ENCODE measurements at regions not wholly inside any gene's neighbourhood (a gene's known extent, or its start where the extent isn't known, plus 50 kb on each side); places are given as distances from the start of the nearest gene placed in this dataset.

DNA sequence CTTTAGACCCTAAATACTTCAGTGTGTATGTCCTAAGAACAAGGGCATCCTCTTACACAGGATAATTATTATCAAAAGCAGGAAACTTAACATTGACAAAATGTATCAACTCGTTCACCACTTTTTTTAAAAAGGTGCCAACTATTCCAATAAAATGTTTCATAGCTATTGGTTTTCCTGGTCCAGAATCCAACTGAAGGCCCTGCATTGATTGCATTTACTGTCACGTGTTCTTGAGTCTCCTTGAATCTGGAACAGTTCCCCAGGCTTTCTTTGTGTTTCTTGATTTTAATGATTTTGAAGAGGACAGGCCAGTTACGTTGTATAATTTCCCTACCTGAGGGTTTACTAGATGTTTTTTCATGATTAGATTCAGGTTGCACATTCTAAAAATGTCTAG, 94.6 kb upstream of the ARHGEF3 start:
- DNase-seq (ENCODE audit: low spot score): no peak

DNA sequence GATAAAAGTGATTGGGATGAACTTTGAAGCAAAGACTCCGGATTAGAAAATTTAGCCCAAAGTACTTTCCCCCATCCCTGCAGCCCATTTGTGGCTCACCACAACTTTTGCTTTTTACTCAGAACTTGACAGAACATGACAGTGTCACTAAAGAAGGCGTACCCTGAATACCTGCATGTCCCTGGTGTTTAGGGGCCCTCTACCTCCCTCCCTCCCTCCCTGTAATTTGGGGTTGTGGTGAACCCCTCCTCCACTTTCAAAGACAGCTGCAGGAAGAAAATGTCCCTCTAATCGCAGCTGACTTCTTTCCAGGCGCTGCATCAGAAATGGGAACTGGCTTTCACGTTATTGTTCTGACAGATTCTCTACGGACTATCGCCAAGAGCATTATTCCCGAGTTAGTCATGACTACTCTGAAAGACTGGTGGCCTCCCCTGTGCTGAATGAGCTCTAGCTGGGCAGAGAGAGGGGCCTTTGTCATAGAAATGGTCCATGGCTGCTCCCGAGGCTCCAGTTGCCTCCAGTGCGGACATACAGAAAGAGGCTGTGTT, 93.2 kb upstream of the ARHGEF3 start:
- DNase-seq (ENCODE audit: low spot score): no peak

DNA sequence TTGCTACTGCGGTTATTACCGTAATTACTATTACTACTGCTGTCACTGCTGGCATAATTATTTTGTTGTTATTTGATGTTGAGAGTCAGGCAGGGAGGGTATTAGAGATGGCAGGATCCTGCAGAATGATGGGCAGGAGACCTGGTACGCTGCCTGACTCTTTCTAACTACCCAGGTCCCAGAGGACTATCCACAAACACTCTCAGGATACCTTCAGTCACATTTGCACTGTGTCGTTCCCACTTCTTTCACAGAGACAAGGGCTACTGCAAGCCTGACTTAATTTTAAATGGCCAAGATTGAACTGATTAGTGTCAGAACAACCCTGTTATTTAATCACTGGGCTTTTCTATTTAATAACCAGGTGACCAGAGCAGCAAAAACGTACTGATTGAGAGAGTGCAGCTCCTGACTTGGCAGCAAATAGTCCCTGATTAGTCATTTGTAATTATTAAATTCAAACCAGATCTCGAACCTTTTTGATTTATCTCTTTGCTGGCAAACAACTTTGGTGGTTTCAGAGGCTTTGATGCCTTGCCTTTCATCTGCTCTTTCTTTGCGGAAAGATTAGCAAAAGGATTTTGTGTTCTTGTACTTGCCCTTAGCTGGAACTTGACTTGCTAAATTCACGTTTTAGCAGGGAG, 88.8 kb upstream of the ARHGEF3 start:
- no peak for DNase-seq (ENCODE audit: low spot score)

DNA sequence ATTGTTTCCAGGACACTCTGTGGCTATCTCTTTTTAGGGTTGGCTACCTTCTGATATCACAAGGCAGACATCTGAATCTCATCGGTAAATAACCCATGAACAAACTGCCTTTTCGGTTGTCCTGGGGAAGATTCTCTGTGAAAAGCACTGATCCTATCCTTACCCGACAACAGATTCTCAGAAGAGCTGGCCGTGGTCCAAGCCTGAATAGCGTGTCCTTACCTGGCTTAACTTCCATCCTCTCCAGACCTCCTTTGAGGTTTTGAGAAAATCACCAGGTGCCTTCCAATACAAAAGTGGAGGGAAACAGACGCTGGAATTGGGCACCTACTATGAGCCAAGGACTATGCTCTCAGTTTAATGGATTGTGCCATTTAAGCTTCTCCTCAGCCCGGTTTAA, 87.4 kb upstream of the ARHGEF3 start:
- no peak for DNase-seq (ENCODE audit: low spot score)

DNA sequence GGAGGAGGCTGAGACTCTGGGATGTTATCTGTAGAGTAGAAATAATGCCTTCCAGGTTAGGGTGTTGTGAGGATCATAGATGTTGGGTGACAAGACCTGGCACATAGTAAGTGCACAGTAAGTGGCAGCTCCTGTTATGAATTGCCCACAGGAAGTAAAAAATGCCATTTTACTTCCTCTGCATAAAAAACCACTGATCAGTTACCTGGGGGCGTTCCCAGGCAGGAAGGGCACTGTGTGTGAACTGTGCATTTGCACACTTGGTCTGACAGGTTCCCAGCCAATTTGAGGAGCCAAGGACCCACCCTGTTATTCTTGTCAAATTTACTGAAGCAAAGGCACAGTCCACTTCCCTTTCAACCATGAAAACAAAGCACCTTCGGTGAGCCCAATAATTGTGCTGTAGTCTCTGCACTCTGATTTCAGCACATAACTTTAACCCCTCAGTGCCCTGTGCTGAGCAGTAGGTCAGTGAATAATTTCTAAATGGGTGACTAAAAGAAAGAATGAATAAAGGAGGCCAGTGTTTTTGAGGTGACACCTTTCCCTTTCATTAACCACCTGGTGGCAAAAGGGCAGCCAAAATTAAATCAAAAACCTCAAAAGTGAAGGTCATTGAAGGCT, 85.8 kb upstream of the ARHGEF3 start:
- no peak for DNase-seq (ENCODE audit: low spot score)

DNA sequence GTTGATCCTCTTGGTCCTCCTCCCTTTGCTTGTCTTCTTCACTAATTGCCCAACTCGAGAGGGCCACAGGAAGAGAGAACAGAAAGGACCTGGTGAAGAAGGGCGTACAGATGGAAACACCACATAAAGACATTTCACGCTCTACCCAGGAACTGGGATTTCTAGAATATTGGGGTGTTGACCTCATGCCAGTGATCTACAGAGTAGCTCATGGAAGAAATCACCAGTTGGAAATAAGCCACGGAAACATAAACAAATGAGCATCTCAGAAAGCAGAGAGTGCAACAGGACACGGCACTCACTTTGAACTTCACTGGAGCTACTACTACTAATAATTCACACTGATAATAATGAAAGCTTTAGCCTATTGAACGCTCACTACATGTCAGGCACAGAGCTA, 84.6 kb upstream of the ARHGEF3 start:
- no peak for DNase-seq (ENCODE audit: low spot score)

DNA sequence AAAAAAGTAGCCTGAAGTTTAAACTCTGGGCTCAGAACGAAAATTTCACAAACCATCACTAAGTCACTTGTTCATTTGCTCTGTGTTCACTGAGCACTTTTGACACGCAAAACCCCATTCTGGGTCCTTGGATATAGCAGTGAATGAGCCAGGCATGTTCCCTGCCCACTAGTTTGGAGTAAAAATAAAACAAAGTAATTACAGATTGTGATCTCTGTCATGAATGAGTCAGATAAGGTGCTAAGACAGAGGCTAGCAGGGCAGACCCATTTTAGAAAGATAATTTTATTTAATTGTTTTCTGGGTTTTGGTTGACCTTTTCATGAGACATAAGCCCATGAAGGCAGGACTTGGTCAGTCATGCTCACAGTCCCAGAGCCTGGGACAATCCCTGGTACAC, 84.1 kb upstream of the ARHGEF3 start:
- no peak for DNase-seq (ENCODE audit: low spot score)

DNA sequence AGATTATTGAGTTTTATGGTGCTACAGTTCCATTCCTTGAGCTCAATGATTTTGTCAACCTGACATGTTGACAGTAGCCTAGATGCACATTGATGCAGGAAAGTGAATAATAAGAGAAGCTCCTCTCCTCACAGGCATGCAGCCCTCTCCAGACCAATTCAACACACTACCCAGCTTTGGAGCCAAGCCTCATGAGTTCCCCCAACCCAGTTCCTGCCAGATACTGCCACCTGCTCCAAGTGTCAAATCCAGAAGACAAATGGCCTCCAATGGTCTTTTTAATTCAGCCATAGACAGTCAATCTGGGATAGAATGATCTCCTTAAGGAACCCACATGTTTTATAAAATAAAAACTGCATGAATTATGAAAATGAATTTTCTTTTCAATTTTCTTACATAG, 83.7 kb upstream of the ARHGEF3 start:
- no peak for DNase-seq (ENCODE audit: low spot score)

DNA sequence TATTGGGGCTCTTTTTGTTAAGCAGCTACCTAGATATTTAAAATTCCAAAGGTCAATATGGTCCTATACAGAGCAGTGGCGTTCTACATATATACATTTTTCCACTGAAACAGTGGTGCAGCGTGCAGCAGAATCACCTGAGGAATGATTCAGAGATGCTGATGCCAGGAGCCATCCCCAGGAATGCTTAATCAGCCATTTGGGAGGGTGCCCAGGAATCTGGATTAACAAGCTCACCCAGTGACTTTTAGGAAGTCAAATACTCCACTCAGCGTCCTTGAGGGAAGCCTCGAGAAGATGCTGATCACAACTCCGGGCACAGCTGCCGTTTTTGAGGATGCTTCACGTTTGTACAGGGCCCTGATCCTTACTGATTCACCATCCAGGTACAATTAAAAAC, 82.6 kb upstream of the ARHGEF3 start:
- DNase-seq (ENCODE audit: low spot score): no peak

DNA sequence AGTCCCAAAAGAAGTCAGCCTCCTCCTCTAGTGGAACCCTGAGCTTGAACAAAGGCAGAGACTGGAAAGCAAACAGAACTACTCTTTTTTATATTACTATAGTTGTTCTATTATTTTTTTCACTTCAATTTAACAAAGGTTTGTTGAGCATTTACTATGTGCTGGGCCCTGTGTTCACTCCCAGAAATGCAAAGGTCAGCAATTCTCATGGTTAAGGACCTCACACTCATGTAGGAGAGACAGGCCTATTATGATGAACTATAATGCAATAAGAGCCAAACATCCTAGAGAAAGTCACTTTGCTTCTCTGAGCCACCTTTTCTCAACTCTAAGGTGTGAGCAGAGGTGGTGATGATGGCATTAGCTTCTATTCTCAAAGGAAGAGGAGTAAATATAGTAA, 82.1 kb upstream of the ARHGEF3 start:
- no peak for DNase-seq (ENCODE audit: low spot score)

DNA sequence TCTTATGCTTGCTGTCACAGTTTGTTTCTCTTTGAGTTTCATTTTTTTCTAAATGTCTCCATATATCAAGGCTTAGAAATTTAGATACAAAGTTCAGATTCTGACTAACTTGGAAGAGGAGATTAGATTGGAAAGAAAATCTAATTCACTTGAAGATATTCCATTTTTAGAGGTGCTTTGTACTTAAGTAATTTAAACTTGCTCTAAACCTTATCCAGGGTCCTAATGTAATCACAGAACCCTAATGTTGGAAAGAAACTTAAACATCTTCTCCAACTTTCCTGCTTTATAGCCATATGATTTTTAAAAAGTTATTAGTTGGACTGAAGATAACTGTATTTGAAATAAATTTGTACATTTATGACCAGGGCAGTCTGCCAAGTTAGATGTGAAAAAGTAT, 81.1 kb upstream of the ARHGEF3 start:
- DNase-seq (ENCODE audit: low spot score): no peak

DNA sequence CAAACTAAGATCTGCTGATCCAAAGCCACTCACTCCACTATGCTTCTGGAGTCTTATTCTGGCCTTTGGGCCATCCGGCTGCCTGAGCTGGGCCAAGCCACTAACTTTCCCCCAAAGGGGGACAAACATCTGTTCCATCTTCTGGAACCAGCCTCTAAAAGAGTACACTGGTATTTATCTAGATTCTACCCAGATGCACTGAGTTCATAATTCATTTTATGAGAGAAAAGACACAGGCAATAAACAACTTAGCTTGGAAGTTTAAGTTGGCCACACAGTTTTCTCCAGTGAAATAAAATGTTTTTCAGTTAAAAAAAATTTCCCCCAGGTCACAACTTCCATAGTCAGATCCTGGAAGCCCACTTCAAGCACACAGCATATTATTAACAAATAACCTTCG, 80.1 kb upstream of the ARHGEF3 start:
- no peak for DNase-seq (ENCODE audit: low spot score)

DNA sequence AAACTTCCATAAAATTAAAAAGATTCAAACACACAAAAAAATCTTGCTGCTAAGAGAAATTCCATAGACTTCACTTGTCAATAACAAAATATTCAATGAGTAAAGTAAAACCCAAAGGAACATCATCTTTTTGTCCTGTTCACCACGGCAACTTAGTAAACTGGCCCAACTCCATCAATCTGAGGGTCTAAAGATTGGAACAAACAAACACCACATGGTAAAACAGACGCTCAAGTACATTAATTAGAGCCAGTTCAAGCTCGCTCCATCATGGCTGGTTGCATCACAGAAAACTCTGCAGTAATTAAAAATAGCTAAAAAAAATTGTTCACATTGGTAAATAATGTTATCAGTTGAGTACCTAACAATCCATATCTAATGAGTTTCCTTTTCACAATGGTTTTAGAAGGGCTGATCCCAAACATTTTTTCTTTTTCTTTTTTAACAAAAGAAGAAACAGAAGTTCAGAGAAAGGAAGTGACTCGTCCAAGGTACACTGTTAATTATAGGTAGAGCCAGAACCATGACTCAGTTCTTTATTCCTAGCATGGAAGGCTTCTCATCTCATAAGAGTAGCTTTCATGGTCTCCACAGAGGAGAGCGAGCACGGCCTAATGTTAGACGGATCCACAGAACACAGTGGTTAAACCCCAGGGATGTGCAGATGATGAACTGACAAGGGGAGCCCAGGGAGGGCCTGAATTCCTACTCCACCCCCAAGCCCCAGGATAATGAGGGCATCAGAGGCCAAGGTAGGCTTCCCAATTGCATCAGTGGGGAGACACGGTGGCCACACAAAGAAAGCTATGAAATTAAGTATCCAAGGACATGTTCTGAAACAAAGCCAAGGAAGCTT, 79.2 kb upstream of the ARHGEF3 start:
- no peak for DNase-seq (ENCODE audit: low spot score)

DNA sequence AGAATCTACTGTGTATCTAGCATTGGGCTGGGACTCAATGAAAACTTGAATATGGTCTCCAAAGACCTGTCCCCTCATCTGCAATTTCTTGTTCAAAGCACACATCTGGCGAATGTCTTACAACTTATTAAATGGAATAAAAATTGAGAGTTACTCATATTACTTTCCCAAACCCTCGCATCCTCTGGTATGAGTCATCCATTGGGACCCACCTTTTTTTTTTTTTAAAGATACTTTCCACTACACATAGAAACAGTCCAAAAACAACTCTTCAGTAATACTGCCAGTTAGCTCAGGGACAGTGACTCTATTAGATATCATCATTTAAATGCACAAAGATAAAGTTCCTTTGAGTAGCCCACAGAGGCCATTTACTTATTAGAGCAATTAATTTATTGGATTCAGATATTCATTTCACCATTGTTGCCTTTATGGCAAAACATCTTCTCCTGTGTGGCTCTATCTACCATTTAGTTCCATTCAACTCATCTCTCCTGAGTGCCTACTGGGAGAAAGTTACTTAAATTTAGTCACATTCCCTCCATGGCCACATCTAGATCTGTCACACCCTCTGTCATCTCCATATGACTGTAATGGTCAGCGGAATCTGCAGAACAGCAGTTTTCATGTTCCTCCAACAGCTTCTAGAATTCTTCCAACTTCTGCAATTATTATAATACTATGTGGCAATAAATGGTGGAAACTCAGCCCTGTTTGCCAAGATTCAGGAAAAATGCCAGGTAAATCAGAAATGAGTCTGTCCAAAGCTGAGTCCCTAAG, 77.9 kb upstream of the ARHGEF3 start:
- no peak for DNase-seq (ENCODE audit: low spot score)

DNA sequence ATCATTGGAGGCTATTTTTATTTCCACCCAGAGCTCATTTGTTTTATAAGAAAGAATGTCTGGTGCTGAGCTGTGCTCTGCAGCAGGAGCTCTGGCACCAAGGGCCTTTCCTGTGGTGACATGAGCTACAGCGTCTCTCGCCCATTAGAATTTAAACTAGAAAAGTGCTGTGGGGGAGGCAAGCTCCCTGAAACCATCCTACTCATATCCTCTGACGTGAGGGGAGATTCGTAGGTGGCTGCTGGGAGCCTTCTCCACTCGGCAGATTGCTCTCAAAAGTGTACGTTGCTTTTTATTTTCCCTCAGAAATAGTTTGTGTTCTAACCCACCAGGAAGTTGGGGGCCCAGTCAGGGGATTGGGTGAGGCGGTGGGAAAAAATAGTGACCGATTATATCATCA, 76.3 kb upstream of the ARHGEF3 start:
- DNase-seq (ENCODE audit: low spot score): no peak

DNA sequence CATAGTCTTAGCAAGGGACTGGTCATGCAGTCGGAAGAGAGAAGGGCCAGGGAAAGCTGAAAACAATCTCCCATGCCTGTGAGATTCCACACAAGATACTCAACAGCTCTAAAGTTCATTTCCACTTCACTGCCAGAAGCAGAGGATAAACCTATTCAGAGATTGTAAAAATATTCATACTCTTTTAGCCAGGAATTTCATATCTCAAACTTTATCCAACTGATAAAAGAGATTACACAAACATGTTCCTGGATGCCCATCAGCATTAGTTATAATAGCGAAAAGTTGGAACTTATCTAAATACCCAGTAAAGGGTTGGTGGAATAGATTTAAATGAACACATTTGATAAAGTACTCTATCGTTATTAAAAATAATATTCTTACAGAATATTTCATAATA, 75.2 kb upstream of the ARHGEF3 start:
- no peak for DNase-seq (ENCODE audit: low spot score)

DNA sequence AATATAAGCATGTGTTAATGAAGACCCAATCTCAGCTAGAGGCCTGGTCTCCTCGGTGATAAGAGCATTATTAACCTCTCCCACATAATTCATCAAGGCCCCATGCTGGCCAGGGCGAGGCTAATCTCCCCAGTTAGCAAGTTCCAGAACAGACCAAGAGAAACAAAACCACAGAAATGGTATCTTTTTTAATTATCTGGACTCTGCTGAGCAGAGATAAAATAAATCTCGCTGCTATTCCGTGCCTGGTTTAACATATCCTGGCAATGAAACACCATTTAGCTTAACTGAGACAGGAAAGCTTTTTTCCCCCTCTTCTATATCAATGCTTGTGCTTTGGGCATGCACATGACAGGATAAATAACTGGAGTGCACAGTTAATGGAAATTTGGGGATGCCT, 72.5 kb upstream of the ARHGEF3 start:
- no peak for DNase-seq (ENCODE audit: low spot score)

DNA sequence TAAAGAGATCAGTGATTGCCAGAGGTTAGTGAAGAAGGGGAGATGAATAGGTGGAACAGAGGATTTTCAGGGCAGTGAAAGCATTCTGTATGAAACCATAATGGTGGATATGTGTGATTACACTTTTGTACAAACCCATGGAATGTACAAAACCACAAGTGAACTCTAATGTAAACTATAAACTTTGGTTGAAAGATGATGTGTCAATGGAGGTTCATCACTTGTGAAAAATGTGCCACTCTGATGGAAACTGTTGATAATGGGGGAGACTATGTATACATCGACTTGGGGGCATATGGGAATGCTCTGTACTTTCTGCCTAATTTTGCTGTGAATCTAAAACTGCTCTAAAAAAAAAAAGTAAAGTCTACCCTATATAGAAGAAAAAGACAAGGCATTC, 68.7 kb upstream of the ARHGEF3 start:
- no peak for DNase-seq (ENCODE audit: low spot score)

DNA sequence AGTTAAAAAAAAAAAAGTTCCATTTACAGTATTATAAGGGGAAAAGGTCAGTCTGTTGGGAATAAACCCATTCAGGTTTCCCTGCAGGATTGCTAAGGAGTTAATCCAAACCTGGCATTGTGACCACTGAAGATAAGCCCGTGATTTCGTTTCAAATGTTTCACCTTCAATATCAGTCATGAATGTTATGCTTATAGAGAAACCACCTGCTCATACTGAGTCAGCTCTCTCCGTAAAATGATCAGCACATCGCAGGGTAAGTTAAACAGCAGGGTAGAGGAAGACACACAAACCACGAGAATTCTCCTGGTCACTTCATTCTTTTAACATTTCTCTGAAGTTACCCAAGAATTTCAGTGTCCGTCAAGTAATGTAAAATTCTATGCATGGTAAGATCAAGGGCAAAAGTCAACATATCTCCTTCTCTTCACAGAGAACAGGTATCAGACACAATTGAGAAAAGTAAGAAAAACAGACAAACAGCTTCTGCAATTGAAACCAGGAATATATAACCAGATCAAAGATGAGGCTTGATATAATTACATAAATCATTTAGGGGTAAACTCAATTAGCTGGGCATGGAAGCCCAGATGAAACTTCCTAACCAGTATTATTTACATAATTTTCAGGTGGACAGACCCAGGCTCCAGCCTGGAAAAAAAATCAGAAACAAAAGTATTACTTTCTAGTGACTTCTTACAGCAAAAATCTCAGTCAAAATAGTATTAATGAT, 67.6 kb upstream of the ARHGEF3 start:
- DNase-seq (ENCODE audit: low spot score): no peak

DNA sequence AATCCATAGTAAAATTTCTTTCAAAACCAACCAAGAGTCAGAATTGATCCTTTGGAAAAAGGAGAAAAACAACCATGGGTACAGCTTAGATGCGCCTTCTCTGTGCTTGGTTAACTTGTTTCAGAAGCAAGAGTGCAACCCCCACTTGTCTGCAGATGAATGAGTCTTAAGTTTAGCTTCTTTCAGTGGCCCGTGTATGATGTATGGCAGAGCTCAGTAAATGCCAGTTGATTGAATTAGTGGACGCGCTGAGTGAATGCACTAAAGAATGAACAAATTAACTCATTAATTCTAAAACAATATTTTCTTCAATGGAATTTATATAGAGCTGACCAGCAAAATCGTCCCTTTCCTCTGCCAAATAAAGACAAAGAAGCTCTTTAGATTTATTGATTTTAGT, 67.0 kb upstream of the ARHGEF3 start:
- no peak for DNase-seq (ENCODE audit: low spot score)

DNA sequence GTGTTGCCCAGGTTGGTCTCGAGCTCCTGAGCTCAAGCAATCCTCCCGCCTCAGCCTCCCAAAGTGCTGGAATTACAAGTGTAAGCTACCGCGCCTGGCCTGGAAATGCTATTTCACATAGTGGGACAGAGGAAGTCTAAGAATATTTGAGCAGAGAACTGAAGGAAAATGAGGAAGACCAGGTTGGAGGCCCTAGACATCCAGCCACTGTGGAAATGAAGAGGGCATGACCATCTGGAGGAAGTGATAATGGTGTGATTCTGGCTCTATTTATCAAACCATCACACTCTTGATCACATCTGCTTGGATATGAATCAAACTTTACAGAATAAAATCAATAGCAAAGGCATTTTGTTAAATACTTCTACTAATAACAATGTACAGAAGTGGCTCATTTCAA, 65.9 kb upstream of the ARHGEF3 start:
- DNase-seq (ENCODE audit: low spot score): no peak
